GM19328 (cell line): ENCODE measurements at regions not wholly inside any gene's neighbourhood (a gene's known extent, or its start where the extent isn't known, plus 50 kb on each side); places are given as distances from the start of the nearest gene placed in this dataset.
"Not testable (repeated sequence)": the region's sequence is repeated elsewhere in the genome, so short reads cannot be mapped to it uniquely, and the experiment has no call there.

Source experiments
- ATAC-seq: cut with Tn5 transposase; IDR thresholded peaks from one replicate; pipeline ENCODE4 v1.9.1; 2021; ENCODE audit warnings: mild to moderate bottlenecking, moderate library complexity; ENCODE audit not compliant: unreplicated experiment

- no peak for ATAC-seq
Measured at GRCh38 chr9:102740578-102740977, 254.6 kb upstream of the CYLC2 start.

- ATAC-seq = no peak
Measured at GRCh38 chr9:102728946-102729345, 266.2 kb upstream of the CYLC2 start.

- ATAC-seq = no peak
Measured at GRCh38 chr9:102714184-102714583, 280.9 kb upstream of the CYLC2 start.

GRCh38 chr9:102712910-102713309 lies 282.2 kb upstream of the CYLC2 start:
- ATAC-seq = not testable (repeated sequence)

- ATAC-seq = no peak
Measured at GRCh38 chr9:102700936-102701335, 294.2 kb upstream of the CYLC2 start.

- no peak for ATAC-seq
Measured at GRCh38 chr9:102669220-102669619, 325.9 kb upstream of the CYLC2 start.

- no peak for ATAC-seq
Measured at GRCh38 chr9:102652471-102652870, 342.7 kb upstream of the CYLC2 start.

GRCh38 chr9:102650896-102651295 lies 344.2 kb upstream of the CYLC2 start:
- ATAC-seq = no peak

GRCh38 chr9:102642651-102643050 lies 352.5 kb upstream of the CYLC2 start:
- no peak for ATAC-seq

GRCh38 chr9:102631559-102631958 lies 363.6 kb upstream of the CYLC2 start:
- ATAC-seq = no peak

- no peak for ATAC-seq
Measured at GRCh38 chr9:102609461-102609860, 385.7 kb upstream of the CYLC2 start.

- ATAC-seq = not testable (repeated sequence)
Measured at GRCh38 chr9:102603198-102604195, 391.6 kb upstream of the CYLC2 start.

- ATAC-seq = no peak
Measured at GRCh38 chr9:102594241-102594640, 400.9 kb upstream of the CYLC2 start.

- ATAC-seq = no peak
Measured at GRCh38 chr9:102587281-102587680, 407.9 kb upstream of the CYLC2 start.

- ATAC-seq = no peak
Measured at GRCh38 chr9:102569436-102569835, 425.7 kb upstream of the CYLC2 start.

- no peak for ATAC-seq
Measured at GRCh38 chr9:102551346-102551745, 443.8 kb upstream of the CYLC2 start.

- no peak for ATAC-seq
Measured at GRCh38 chr9:102550886-102551285, 444.2 kb upstream of the CYLC2 start.

- no peak for ATAC-seq
Measured at GRCh38 chr9:102550266-102550665, 444.9 kb upstream of the CYLC2 start.

- no peak for ATAC-seq
Measured at GRCh38 chr9:102534031-102534430, 461.1 kb upstream of the CYLC2 start.

- no peak for ATAC-seq
Measured at GRCh38 chr9:102521097-102521755, 473.9 kb upstream of the CYLC2 start.

GRCh38 chr9:102519423-102519822 lies 475.7 kb upstream of the CYLC2 start:
- ATAC-seq = no peak

- no peak for ATAC-seq
Measured at GRCh38 chr9:102518324-102518723, 476.8 kb upstream of the CYLC2 start.
